ENCODE measurements at regions not wholly inside any gene's neighbourhood (a gene's known extent, or its start where the extent isn't known, plus 50 kb on each side); places are given as distances from the start of the nearest gene placed in this dataset.

- Histone ChIP-seq H3K79me2 (replicated peaks; ENCODE audit: insufficient read depth) (no peaks in the 10 kb centered on the region), H4K20me1 (replicated peaks; ENCODE audit: insufficient read depth) (no peaks in the 10 kb centered on the region), H3K36me3 (ENCODE audit: insufficient read depth) (no peaks in the 10 kb centered on the region), H3F3A (replicated peaks; ENCODE audit: low read depth) (no peaks in the 10 kb centered on the region), H3K9me2 (ENCODE audit: insufficient read depth) (no peaks in the 10 kb centered on the region), H2AFZ (0 out of 2 replicates have a peak overlapping the region, but pooled peaks have one; percentile 69), H3K27ac (ENCODE audit: low read depth) (no peak overlapping the region), H3K4me3 (no peak overlapping the region), H3K27me3 (ENCODE audit: insufficient read depth) (no peaks in the 10 kb centered on the region), H3K4me1 (ENCODE audit: insufficient read depth) (no peaks in the 10 kb centered on the region), H3K4me2 (no peak overlapping the region)
- Mint-ChIP-seq H3K27ac (no peak overlapping the region), H3K36me3 (ENCODE audit: low read depth) (no peaks in the 10 kb centered on the region), H3K4me1 (no peaks in the 10 kb centered on the region), H3K4me3 (no peak overlapping the region), H3K9me3 (no peaks in the 10 kb centered on the region), H3K27me3 (ENCODE audit: insufficient read depth, low read depth, poor library complexity) (peaks cover 2% of the 10 kb centered on the region)
- ATAC-seq (no peak), DNase-seq (ENCODE audit: low spot score) (no peak)
- TF ChIP-seq REST (IDR thresholded peaks at IDR 0.05; ENCODE audit: unreplicated experiment), result no peak
- no peak for TF ChIP-seq EZH2phosphoT487 (IDR thresholded peaks at IDR 0.05; ENCODE audit: unreplicated experiment)
- no peak for TF ChIP-seq CTCF (conservative IDR thresholded peaks at IDR 0.05; ENCODE audit: low read depth in 2 of 2)
- no peak for TF ChIP-seq ZNF114 (CRISPR knock-in tag; IDR thresholded peaks at IDR 0.05)
- no peak for TF ChIP-seq STAT1 (IDR thresholded peaks at IDR 0.05; ENCODE audit: unreplicated experiment)
- no peak for TF ChIP-seq POLR2AphosphoS5 (IDR thresholded peaks at IDR 0.05; ENCODE audit: low read depth)
- no peak for TF ChIP-seq CREB1 (CRISPR knock-in tag; IDR thresholded peaks at IDR 0.05; ENCODE audit: low read depth)
- TF ChIP-seq JUNB (IDR thresholded peaks at IDR 0.05; ENCODE audit: unreplicated experiment), result no peak
- no peak for TF ChIP-seq NANOG (IDR thresholded peaks at IDR 0.05; ENCODE audit: borderline replicate concordance)
- no peak for TF ChIP-seq ETS1 (IDR thresholded peaks at IDR 0.05)
- no peak for TF ChIP-seq ZNF462 (CRISPR knock-in tag; IDR thresholded peaks at IDR 0.05)
- TF ChIP-seq ZNF331 (CRISPR knock-in tag; IDR thresholded peaks at IDR 0.05; ENCODE audit: low read depth), result no peak
Observed at GRCh38 chr15:88307344-88307743, 50.8 kb upstream of the NTRK3 start.
